HCT116 (cell line): ENCODE measurements at regions not wholly inside any gene's neighbourhood (a gene's known extent, or its start where the extent isn't known, plus 50 kb on each side); places are given as distances from the start of the nearest gene placed in this dataset. TPM values are rescaled to one million over a fixed set of nuclear protein-coding genes. Genes with fewer than 3 reads are reported as not detected.

Experiments
- microRNA-seq: library from miRNA; unstranded; fragments of <30 nt; microRNA quantifications from one replicate; pipeline ENCODE4, GENCODE V29; 2016; ENCODE audit warnings: borderline number of aligned reads

Small RNA genes in the stretch of these regions (microRNA-seq; reads per million reads assigned to microRNA genes)
- 1.2 reads per million for gene MIR5087
- not detected for gene MIR6077
